HFF-Myc (cell line): ENCODE measurements at regions not wholly inside any gene's neighbourhood (a gene's known extent, or its start where the extent isn't known, plus 50 kb on each side); places are given as distances from the start of the nearest gene placed in this dataset.

Source experiments
- DNase-seq: peaks from one replicate; pipeline ENCODE4 v3.0.0-alpha.2; 2011; ENCODE audit warnings: low read depth; ENCODE audit errors: extremely low read depth
- H3K4me3 ChIP-seq: replicated peaks from 2 replicates; pipeline ENCODE4 v1.5.1; 2011; ENCODE audit warnings: low read depth, mild to moderate bottlenecking, control low read depth, low read length
- CTCF ChIP-seq: IDR thresholded peaks from 2 replicates; pipeline ENCODE4 v1.5.1; 2012; ENCODE audit warnings: mild to moderate bottlenecking, low read depth, low read length, control low read depth; ENCODE audit errors: missing control alignments

GRCh38 chr5:60489377-60489776 lies 210.6 kb downstream of the DEPDC1B start:
- H3K4me3 ChIP-seq, result no peak overlapping the region
- TF ChIP-seq CTCF, result no peak
- DNase-seq, result no peak

GRCh38 chr5:60488466-60489130 lies 211.4 kb downstream of the DEPDC1B start:
- DNase-seq, result no peak
- no peak overlapping the region for H3K4me3 ChIP-seq
- no peak for TF ChIP-seq CTCF

GRCh38 chr5:60487885-60488442 lies 212.0 kb downstream of the DEPDC1B start:
- DNase-seq, result no peak
- no peak for TF ChIP-seq CTCF
- no peak overlapping the region for H3K4me3 ChIP-seq

- DNase-seq, result no peak
- H3K4me3 ChIP-seq, result no peak overlapping the region
- no peak for TF ChIP-seq CTCF
Measured at GRCh38 chr5:60487476-60487875, 212.5 kb downstream of the DEPDC1B start.

GRCh38 chr5:60485361-60485760 lies 214.6 kb downstream of the DEPDC1B start:
- no peak overlapping the region for H3K4me3 ChIP-seq
- TF ChIP-seq CTCF, result no peak
- DNase-seq, result no peak

GRCh38 chr5:60483050-60483449 lies 216.9 kb downstream of the DEPDC1B start:
- no peak for TF ChIP-seq CTCF
- H3K4me3 ChIP-seq, result no peak overlapping the region
- no peak for DNase-seq

- TF ChIP-seq CTCF, result no peak
- H3K4me3 ChIP-seq, result no peak overlapping the region
- DNase-seq, result no peak
Measured at GRCh38 chr5:60482301-60482700, 217.7 kb downstream of the DEPDC1B start.
